K562 (cell line): ENCODE measurements at regions not wholly inside any gene's neighbourhood (a gene's known extent, or its start where the extent isn't known, plus 50 kb on each side); places are given as distances from the start of the nearest gene placed in this dataset.

Source experiments
- ATAC-seq: fragments of 200-7000 bp; cut with Tn5 transposase; 3 replicates; pipeline ENCODE4 v1.9.1; 2020; ENCODE audit warnings: moderate library complexity
- BruUV-seq: library from RNA; stranded (reverse); fragments of 400-500 nt; replicated peaks from 2 replicates; lab custom pipeline; 2021; lab: Mats Ljungman, UMichigan
- CTCF ChIA-PET: fragments of 300-600 bp; formaldehyde crosslinking; extraction: SDS; loops from one replicate; lab custom pipeline; 2021; ENCODE audit warnings: low intra/inter-chr PET ratio; lab: Yijun Ruan, JAX
- POLR2A ChIA-PET: fragments of 300-600, 350-650 bp; sonication (Branson Sonifier 250); formaldehyde crosslinking; extraction: SDS; loops from one replicate; lab custom pipeline; 2021; ENCODE audit warnings: antibody characterized with exemption, inconsistent platforms; lab: Yijun Ruan, JAX
- DNase-seq, 4 experiments: peaks; one replicate each; pipeline versions ENCODE4 v3.0.0 to v3.0.0-alpha.2; 2011 to 2018; ENCODE audit warnings: low spot score in 3 of 4, mixed read lengths in 3 of 4; ENCODE audit errors: extremely low read depth in 1 of 4
- FAIRE-seq: peaks from 2 replicates; lab custom pipeline; 2011; peaks lifted over from hg19 to GRCh38; lab: Jason Lieb, UNC
- H2AFZ ChIP-seq: 2 replicates; pipeline ENCODE4 v1.6.0; 2011; ENCODE audit warnings: low read depth, low read length, control low read depth, inconsistent platforms
- H3K27ac ChIP-seq: fragments of 200-600 bp; 3 replicates; pipeline ENCODE4 v1.8.0; 2011; ENCODE audit warnings: low read depth, mild to moderate bottlenecking, control low read depth, inconsistent platforms, low read length, moderate library complexity, mixed read lengths; ENCODE audit errors: extremely low read depth
- H3K27me3 ChIP-seq, 2 experiments: fragments of 300-600 bp in 1 of 2; 2 replicates in 1 of 2; 3 replicates in 1 of 2; pipeline versions ENCODE4 v1.6.0 to v1.8.0; 2011; ENCODE audit warnings: inconsistent platforms in 2 of 2, low read length in 2 of 2, mild to moderate bottlenecking in 1 of 2, mixed read lengths in 1 of 2, moderate library complexity in 1 of 2; ENCODE audit not compliant: control insufficient read depth in 2 of 2, insufficient read depth in 2 of 2
- H3K36me3 ChIP-seq: fragments of 300-600 bp; 3 replicates; pipeline ENCODE4 v1.8.0; 2011; ENCODE audit warnings: mild to moderate bottlenecking, low read length, inconsistent platforms; ENCODE audit not compliant: control insufficient read depth, insufficient read depth
- H3K4me1 ChIP-seq, 2 experiments: fragments of 200-600 bp in 1 of 2; replicated peaks in 1 of 2; 2 replicates in 1 of 2; 3 replicates in 1 of 2; pipeline versions ENCODE4 v1.5.1 to v1.8.0; 2011; ENCODE audit warnings: inconsistent platforms in 2 of 2, low read length in 2 of 2, mild to moderate bottlenecking in 1 of 2, mixed read lengths in 1 of 2, moderate library complexity in 1 of 2; ENCODE audit not compliant: control insufficient read depth in 2 of 2, insufficient read depth in 2 of 2
- H3K4me2 ChIP-seq: 2 replicates; pipeline ENCODE4 v1.6.1; 2011; ENCODE audit warnings: low read length, control low read depth, inconsistent platforms, mixed read lengths; ENCODE audit not compliant: insufficient read depth
- H3K4me3 ChIP-seq: fragments of 200-600 bp; sonication (generic), shearing (Covaris generic); 2 replicates; pipeline ENCODE4 v1.5.1; 2016; ENCODE audit warnings: control low read depth, inconsistent platforms
- H3K79me2 ChIP-seq: fragments of 200-600 bp; 3 replicates; pipeline ENCODE4 v1.8.0; 2011; ENCODE audit warnings: low read length, inconsistent platforms; ENCODE audit not compliant: control insufficient read depth, insufficient read depth
- H3K9ac ChIP-seq, 2 experiments: 2 replicates each; pipeline versions ENCODE4 v1.6.0 to v1.6.1; 2011; ENCODE audit warnings: low read depth in 2 of 2, low read length in 2 of 2, control low read depth in 1 of 2, inconsistent platforms in 1 of 2, mild to moderate bottlenecking in 1 of 2, mixed read lengths in 1 of 2; ENCODE audit not compliant: insufficient read depth in 1 of 2
- H3K9me1 ChIP-seq: one replicate; pipeline ENCODE4 v1.6.0; 2011; ENCODE audit warnings: inconsistent platforms, mild to moderate bottlenecking, low read length, moderate library complexity; ENCODE audit not compliant: control insufficient read depth, insufficient read depth
- H3K9me3 ChIP-seq: replicated peaks from 2 replicates; pipeline ENCODE4 v1.5.1; 2011; ENCODE audit warnings: low read depth, low read length, inconsistent platforms; ENCODE audit not compliant: control insufficient read depth, insufficient read depth
- H4K20me1 ChIP-seq: replicated peaks from 2 replicates; pipeline ENCODE4 v1.6.1; 2011; ENCODE audit warnings: low read length, inconsistent platforms, mixed read lengths; ENCODE audit not compliant: control insufficient read depth, insufficient read depth
- FOSL1 ChIP-seq: fragments of 200-800 bp; sonication (Bioruptor generic); conservative IDR thresholded peaks from 2 replicates; pipeline ENCODE4 v1.6.1; 2016; ENCODE audit warnings: missing genetic modification characterization, missing compliant biosample characterization
- IRF2 ChIP-seq: sonication (generic); formaldehyde crosslinking; IDR thresholded peaks from 2 replicates; pipeline ENCODE4 v1.8.1; 2022; ENCODE audit warnings: mild to moderate bottlenecking, missing genetic modification reagents
- JUND ChIP-seq, 2 experiments: IDR thresholded peaks; 2 replicates in 1 of 2; 3 replicates in 1 of 2; pipeline ENCODE4 v1.6.1; 2011; ENCODE audit warnings: borderline replicate concordance in 2 of 2, low read depth in 2 of 2, low read length in 2 of 2, improper control_type of control experiment in 1 of 2, missing biosample characterization in 1 of 2, missing genetic modification characterization in 1 of 2, missing genetic modification reagents in 1 of 2
- NR4A1 ChIP-seq, 2 experiments: fragments of 250-450 bp in 1 of 2; fragments of 450-650 bp in 1 of 2; sonication (Bioruptor Pico) in 1 of 2; IDR thresholded peaks; 2 replicates each; pipeline versions ENCODE4 v1.4.0 to v1.6.1; 2016 to 2020; ENCODE audit warnings: mild to moderate bottlenecking in 2 of 2, missing compliant biosample characterization in 1 of 2, missing genetic modification characterization in 1 of 2, moderate library complexity in 1 of 2
- SMARCE1 ChIP-seq: fragments of 450-650 bp; IDR thresholded peaks from 2 replicates; pipeline ENCODE4 v1.7.1; 2016; ENCODE audit warnings: mild to moderate bottlenecking
- SMC3 ChIP-seq: conservative IDR thresholded peaks from 2 replicates; pipeline ENCODE4 v1.6.1; 2011; ENCODE audit warnings: low read depth, low read length, improper control_type of control experiment; ENCODE audit not compliant: insufficient read depth
- WGBS: fragments of 100-300 bp; shearing (Covaris generic); methylation state at CpG from one replicate; pipeline ENCODE4 v1.1.6; 2016; ENCODE audit warnings: low coverage, mixed read lengths; ENCODE audit not compliant: insufficient coverage; ENCODE audit errors: missing lambda C conversion rate; 5-methylcytosine and 5-hydroxymethylcytosine counted together
- in situ Hi-C: fragments of 300-500 bp; cut with MboI; formaldehyde crosslinking; loops from 4 replicates; pipeline ENCODE4 v1.15.0; 2018; ENCODE audit warnings: inconsistent platforms, mixed read lengths
- intact Hi-C: fragments of 100-400 bp; cut with micrococcal nuclease; formaldehyde crosslinking; loops from 2 replicates; pipeline ENCODE4 v1.14.2; 2022
- TF ChIP-seq, protein P1 (sequence below), 3 experiments: IDR thresholded peaks in 2 of 3; conservative IDR thresholded peaks in 1 of 3; 2 replicates each; pipeline ENCODE4 v1.5.1; 2011 to 2012; ENCODE audit warnings: low read length in 3 of 3, mild to moderate bottlenecking in 3 of 3, control low read depth in 2 of 3, improper control_type of control experiment in 1 of 3, inconsistent platforms in 1 of 3, low read depth in 1 of 3, mixed read lengths in 1 of 3, moderate library complexity in 1 of 3; ENCODE audit not compliant: insufficient read depth in 2 of 3
- TF ChIP-seq, protein P2 (sequence below), 2 experiments: fragments of 450-650 bp; formaldehyde crosslinking in 1 of 2; IDR thresholded peaks; 2 replicates each; pipeline versions ENCODE4 v1.4.0 to v1.6.1; 2014 to 2020; ENCODE audit warnings: mild to moderate bottlenecking in 2 of 2, borderline replicate concordance in 1 of 2, low read depth in 1 of 2

DNA sequence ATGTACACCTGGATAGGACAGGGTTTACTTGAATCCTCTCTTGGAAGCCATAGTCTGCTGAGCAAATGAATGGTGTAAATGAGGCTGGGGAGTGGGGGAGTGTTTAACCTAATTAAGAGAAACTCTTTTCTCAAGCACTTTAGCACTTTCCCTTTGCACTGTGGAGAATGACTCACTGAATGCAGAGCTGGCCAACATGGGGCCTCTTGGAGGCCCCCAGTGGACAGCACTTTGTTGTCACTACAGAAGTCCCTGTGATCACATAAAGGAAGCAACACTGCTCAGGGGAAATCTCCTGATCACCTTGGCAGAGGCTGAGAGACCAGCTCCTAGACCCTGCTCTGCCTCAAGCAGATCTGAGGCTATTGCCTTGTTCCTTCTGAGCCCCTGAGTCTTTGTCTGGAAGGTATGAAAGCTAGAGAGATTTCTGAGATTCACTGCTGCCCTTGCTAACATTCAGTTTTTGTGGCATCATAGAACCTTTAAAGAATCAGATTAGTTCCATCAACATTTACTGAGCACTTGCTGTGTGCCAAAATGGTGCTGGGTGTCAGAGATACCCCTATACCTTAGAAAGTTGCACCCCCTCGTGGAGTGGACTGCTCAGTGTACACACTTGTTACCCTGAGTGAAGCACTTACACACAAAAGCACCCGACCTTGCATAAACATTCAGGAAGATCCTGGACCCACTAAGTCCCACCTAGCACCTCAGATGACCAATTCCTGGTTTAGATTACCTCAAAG, 230.1 kb upstream of the CCL2 start:
- H3K4me1 ChIP-seq: peaks cover 0 to 6% of the 10 kb centered on the region in 2 experiments; a peak in 1 of 5 replicates
- peak; percentile 74 for ATAC-seq
- WGBS: 0% methylated on average over 2 of the region's 2 CpGs
- no TSS peak for BruUV-seq
- ChIA-PET POLR2A (interaction anchor here (0.9 to 1.1 kb wide), 2 partner anchors 13 to 25 kb away, joined by 3 read pairs; no protein-coding TSS in a partner anchor), CTCF (interaction anchor here (0.7 to 2.3 kb wide), 3 partner anchors 97 to 245 kb away, joined by 3 to 16 read pairs (median 3); no protein-coding TSS in a partner anchor)
- H4K20me1 ChIP-seq: no peaks in the 10 kb centered on the region; the same call in 1 of the 2 replicates
- no peaks in the 10 kb centered on the region for H3K36me3 ChIP-seq
- no peaks in the 10 kb centered on the region for H3K79me2 ChIP-seq
- H3K4me3 ChIP-seq: no peak overlapping the region
- DNase-seq: peak in 3 of 4 experiments; percentile 14 to 21 (median 20)
- 0 out of 2 replicates have a peak overlapping the region, but pooled peaks have one; percentile 9 for H2AFZ ChIP-seq
- intact Hi-C loops: loop anchor here (10.0 kb wide), 1 partner anchor 250 kb away; no protein-coding TSS in a partner anchor
- in situ Hi-C loops: no loop called here
- no peaks in the 10 kb centered on the region for H3K9me3 ChIP-seq
- no peaks in the 10 kb centered on the region for H3K9me1 ChIP-seq
- H3K27ac ChIP-seq: no peak overlapping the region
- FAIRE-seq: peak; percentile 68
- no peaks in the 10 kb centered on the region; a peak in 1 of 5 replicates for H3K27me3 ChIP-seq
- no peak overlapping the region for H3K9ac ChIP-seq
- no peak overlapping the region for H3K4me2 ChIP-seq
- TF ChIP-seq FOSL1 (tag) (peak; percentile 79), NR4A1 (CRISPR knock-in tag; IDR thresholded peaks at IDR 0.05) (no peak), NR4A1 (tag; IDR thresholded peaks at IDR 0.05) (no peak), SMC3 (peak; percentile 56), SMARCE1 (no peak), IRF2 (CRISPR knock-in tag) (no peak), JUND (IDR thresholded peaks at IDR 0.05; ENCODE audit: borderline replicate concordance, low read depth, low read length) (no peak), JUND (tag; IDR thresholded peaks at IDR 0.05; ENCODE audit: borderline replicate concordance, low read depth, low read length) (0 out of 3 replicates have a peak, but pooled peaks have one; percentile 28)
- TF ChIP-seq, protein P1, sequence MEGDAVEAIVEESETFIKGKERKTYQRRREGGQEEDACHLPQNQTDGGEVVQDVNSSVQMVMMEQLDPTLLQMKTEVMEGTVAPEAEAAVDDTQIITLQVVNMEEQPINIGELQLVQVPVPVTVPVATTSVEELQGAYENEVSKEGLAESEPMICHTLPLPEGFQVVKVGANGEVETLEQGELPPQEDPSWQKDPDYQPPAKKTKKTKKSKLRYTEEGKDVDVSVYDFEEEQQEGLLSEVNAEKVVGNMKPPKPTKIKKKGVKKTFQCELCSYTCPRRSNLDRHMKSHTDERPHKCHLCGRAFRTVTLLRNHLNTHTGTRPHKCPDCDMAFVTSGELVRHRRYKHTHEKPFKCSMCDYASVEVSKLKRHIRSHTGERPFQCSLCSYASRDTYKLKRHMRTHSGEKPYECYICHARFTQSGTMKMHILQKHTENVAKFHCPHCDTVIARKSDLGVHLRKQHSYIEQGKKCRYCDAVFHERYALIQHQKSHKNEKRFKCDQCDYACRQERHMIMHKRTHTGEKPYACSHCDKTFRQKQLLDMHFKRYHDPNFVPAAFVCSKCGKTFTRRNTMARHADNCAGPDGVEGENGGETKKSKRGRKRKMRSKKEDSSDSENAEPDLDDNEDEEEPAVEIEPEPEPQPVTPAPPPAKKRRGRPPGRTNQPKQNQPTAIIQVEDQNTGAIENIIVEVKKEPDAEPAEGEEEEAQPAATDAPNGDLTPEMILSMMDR (IDR thresholded peaks at IDR 0.05 in 2 of 3, conservative IDR thresholded peaks at IDR 0.05 in 1 of 3; ENCODE audit: insufficient read depth in 2 of 3, low read depth in 1 of 3, low read length in 3 of 3): peak; percentile 22 to 53 (median 24); a peak in 3 of 6 replicates
- TF ChIP-seq, protein P2, sequence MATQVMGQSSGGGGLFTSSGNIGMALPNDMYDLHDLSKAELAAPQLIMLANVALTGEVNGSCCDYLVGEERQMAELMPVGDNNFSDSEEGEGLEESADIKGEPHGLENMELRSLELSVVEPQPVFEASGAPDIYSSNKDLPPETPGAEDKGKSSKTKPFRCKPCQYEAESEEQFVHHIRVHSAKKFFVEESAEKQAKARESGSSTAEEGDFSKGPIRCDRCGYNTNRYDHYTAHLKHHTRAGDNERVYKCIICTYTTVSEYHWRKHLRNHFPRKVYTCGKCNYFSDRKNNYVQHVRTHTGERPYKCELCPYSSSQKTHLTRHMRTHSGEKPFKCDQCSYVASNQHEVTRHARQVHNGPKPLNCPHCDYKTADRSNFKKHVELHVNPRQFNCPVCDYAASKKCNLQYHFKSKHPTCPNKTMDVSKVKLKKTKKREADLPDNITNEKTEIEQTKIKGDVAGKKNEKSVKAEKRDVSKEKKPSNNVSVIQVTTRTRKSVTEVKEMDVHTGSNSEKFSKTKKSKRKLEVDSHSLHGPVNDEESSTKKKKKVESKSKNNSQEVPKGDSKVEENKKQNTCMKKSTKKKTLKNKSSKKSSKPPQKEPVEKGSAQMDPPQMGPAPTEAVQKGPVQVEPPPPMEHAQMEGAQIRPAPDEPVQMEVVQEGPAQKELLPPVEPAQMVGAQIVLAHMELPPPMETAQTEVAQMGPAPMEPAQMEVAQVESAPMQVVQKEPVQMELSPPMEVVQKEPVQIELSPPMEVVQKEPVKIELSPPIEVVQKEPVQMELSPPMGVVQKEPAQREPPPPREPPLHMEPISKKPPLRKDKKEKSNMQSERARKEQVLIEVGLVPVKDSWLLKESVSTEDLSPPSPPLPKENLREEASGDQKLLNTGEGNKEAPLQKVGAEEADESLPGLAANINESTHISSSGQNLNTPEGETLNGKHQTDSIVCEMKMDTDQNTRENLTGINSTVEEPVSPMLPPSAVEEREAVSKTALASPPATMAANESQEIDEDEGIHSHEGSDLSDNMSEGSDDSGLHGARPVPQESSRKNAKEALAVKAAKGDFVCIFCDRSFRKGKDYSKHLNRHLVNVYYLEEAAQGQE (IDR thresholded peaks at IDR 0.05; ENCODE audit: borderline replicate concordance): peak; percentile 59; the same call in 1 of the 2 replicates
- TF ChIP-seq, protein P2 (CRISPR knock-in tag; IDR thresholded peaks at IDR 0.05; ENCODE audit: low read depth): no peak
